Keratinocyte (primary cell): ENCODE measurements at regions not wholly inside any gene's neighbourhood (a gene's known extent, or its start where the extent isn't known, plus 50 kb on each side); places are given as distances from the start of the nearest gene placed in this dataset.

Experiments
- EZH2 ChIP-seq: IDR thresholded peaks from one replicate; pipeline ENCODE4 v1.6.1; 2012; ENCODE audit warnings: inconsistent platforms, mild to moderate bottlenecking, low read length, moderate library complexity
- TF ChIP-seq, protein P1 (sequence below), 3 experiments: IDR thresholded peaks in 1 of 3; conservative IDR thresholded peaks in 1 of 3; optimal IDR thresholded peaks in 1 of 3; 2 replicates in 2 of 3; 3 replicates in 1 of 3; pipeline versions ENCODE3 to v1.5.1; 2011; ENCODE audit warnings: low read length in 3 of 3, mild to moderate bottlenecking in 3 of 3, moderate library complexity in 2 of 3, control low read depth in 1 of 3, inconsistent platforms in 1 of 3; ENCODE audit not compliant: insufficient read depth in 2 of 3; ENCODE audit errors: extremely low read depth in 1 of 3

DNA sequence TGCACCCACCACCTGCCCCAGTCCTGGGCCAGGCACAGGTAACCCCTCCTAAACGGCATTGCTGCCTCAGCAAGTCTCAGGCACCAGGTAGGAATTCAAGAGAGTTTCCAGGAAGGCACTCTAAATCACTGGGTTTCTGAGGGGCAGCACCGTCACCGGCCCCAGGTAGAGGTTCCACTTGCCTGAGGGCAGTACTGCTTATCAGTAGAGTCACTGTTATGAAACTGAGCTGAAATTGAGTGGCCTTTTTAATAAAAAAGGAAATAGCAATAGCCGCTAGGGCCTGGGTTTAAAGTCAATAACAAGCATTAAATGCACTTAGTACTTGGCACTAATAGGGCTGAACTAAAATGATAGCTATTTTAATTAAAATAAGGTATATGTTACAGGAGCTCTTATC is 653.7 kb downstream of the METTL4 start:
- TF ChIP-seq, protein P1, sequence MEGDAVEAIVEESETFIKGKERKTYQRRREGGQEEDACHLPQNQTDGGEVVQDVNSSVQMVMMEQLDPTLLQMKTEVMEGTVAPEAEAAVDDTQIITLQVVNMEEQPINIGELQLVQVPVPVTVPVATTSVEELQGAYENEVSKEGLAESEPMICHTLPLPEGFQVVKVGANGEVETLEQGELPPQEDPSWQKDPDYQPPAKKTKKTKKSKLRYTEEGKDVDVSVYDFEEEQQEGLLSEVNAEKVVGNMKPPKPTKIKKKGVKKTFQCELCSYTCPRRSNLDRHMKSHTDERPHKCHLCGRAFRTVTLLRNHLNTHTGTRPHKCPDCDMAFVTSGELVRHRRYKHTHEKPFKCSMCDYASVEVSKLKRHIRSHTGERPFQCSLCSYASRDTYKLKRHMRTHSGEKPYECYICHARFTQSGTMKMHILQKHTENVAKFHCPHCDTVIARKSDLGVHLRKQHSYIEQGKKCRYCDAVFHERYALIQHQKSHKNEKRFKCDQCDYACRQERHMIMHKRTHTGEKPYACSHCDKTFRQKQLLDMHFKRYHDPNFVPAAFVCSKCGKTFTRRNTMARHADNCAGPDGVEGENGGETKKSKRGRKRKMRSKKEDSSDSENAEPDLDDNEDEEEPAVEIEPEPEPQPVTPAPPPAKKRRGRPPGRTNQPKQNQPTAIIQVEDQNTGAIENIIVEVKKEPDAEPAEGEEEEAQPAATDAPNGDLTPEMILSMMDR (optimal IDR thresholded peaks at IDR 0.05 in 1 of 3, IDR thresholded peaks at IDR 0.05 in 1 of 3, conservative IDR thresholded peaks at IDR 0.05 in 1 of 3; ENCODE audit: extremely low read depth in 1 of 3, insufficient read depth in 2 of 3, low read length in 3 of 3), result no peak
- no peak for TF ChIP-seq EZH2
